Stimulated activated CD8-positive, alpha-beta memory T cell treated with anti-CD3 and anti-CD28 coated beads, Interleukin-2, amount 100 ng/mL, for 48 hours (primary cell): ENCODE measurements at regions not wholly inside any gene's neighbourhood (a gene's known extent, or its start where the extent isn't known, plus 50 kb on each side); places are given as distances from the start of the nearest gene placed in this dataset.

Experiments used
- DNase-seq, 2 donors: peaks; one replicate each; pipeline ENCODE4 v3.0.0-alpha.2; 2020; ENCODE audit warnings: low read depth in 2 of 2

GRCh38 chr4:188536826-188537225 lies 397.6 kb downstream of the TRIML1 start:
- DNase-seq, result no peak

DNA sequence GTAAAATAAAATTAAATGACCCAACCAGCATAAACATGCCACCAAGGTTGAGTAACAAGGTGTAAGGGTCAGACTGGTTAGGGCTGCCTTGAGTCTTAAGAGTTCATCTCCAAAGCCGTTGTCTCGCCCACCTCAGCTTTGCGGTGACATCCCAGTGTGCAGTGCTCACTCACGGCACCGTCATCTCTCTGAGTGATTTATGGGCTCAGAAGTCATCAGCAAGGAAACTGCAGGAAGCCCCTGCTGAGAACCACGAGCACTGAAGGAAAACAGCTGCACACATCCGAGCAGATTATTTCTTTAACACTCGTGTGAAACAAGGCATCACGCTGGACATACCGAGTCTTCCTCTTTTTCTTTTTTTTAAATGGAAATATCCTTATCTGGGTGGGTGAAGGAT lies 411.1 kb downstream of the TRIML1 start:
- no peak for DNase-seq

- DNase-seq, result no peak
These were observed 411.9 kb downstream of the TRIML1 start for GRCh38 chr4:188551156-188551555.

GRCh38 chr4:188552741-188553275 lies 413.6 kb downstream of the TRIML1 start:
- DNase-seq, result no peak

DNA sequence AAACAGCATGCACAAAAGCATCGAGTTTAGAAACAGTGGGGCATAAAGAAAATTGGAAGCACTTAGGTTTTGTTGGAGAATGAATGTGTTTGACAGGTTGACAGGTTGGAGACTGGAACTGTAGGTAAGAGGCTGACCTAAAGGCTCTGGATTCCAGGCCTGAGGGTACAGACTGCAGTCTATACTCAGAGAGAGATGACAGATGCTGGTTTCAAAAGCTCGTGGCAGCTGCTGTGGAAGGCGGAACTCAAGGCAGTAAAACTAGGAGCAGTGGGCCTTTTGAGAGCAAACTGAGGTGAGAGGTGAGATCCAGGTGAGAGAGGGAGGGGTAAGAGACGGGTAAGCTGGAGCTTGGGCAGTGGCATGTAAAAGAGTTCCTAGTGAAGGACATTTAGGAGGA lies 415.2 kb downstream of the TRIML1 start:
- DNase-seq, result no peak

GRCh38 chr4:188573104-188573503 lies 433.9 kb downstream of the TRIML1 start:
- DNase-seq, result no peak

GRCh38 chr4:188578657-188579056 lies 439.4 kb downstream of the TRIML1 start:
- no peak for DNase-seq

- DNase-seq, result no peak
These were observed 456.8 kb downstream of the TRIML1 start for GRCh38 chr4:188596021-188596420.

- DNase-seq, result no peak
These were observed 464.4 kb downstream of the TRIML1 start for GRCh38 chr4:188603646-188604045.

DNA sequence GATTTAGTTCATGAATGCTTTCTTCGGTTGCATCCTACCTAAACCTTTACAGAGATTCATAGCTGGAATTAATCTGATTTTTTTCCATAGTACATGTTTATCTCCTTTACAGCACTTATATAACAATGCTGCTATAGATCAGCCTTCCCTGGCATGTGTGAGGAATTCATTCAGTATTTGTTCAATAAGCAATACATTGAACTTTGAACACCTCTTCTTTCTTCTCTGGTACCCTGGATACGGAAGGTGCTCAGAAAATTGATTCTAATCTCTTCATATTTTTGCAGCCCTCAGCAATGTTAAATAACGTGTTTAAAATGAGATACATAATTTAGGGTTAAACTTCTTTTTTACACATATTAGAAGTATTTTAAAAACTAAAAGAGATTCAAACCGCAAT lies 467.4 kb downstream of the TRIML1 start:
- no peak for DNase-seq

DNA sequence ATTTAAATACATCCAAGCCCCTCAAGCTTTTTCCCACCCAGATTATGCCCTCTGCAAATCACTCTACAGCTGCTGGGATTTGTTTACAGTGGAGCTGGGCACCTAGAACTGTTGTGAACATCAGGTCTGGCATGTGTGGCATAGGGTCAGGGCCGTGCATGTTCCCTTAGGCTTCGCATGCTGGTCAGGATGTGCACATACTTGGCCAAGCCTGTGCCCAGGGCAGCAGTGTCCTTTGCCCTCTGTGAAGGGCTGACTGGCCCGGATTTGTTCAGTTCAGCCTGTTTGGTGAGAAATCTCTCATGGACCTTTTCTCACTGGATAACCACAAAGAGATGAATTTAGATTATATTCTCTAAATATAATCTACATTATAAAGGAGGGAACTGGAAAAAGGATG lies 471.9 kb downstream of the TRIML1 start:
- no peak for DNase-seq

GRCh38 chr4:188612659-188613058 lies 473.4 kb downstream of the TRIML1 start:
- DNase-seq, result no peak

DNA sequence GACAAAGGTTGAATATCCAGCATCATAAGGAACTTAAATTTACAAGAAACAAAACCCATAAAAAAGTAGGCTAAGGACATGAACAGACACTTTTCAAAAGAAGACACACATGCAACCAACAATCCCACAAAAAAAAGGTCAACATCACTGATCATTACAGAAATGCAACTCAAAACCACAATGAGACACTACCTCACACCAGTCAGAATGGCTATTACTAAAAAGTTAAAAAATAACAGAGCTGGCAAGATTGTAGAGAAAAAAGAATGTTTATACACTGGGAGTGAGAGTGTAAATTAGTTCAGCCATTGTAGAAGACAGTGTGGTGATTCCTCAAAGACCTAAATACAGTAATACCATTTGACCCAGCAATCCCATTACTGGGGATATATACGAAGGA lies 474.7 kb downstream of the TRIML1 start:
- DNase-seq, result no peak

DNA sequence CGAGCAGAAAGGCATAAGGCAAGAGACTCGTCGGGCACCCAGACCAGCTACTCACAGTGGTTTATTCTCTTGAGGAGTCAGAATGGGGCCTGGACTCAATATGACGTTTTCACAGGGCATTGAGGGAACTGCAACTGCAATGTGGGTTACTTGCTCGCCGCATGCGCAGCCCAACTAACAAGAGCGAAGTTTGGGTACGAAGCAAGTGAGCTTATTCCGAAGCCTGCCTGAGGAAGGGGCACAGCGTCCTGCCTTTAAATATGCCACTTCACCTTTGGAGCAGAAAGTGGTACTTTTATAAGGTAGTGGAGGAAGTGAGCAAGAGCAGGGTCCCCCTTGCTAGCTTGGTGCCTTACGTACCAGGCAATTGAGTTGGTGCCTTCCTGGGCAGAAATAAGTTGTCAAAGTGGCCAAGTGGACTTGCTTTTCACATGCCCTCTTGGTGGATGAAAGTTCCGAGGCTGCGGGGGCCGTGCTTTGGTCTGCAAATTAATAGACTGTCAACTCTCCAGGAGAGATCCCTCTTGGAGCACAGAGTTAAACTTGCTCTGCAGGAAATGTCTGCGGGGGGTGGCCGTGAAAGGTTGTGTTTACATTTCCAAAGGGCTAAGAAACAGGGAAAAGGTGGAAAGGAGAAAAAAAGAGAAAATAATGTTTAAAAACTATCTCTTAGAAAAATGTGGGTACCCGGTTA lies 480.4 kb downstream of the TRIML1 start:
- DNase-seq, result no peak

- DNase-seq, result no peak
These were observed 481.4 kb downstream of the TRIML1 start for GRCh38 chr4:188620608-188621007.

DNA sequence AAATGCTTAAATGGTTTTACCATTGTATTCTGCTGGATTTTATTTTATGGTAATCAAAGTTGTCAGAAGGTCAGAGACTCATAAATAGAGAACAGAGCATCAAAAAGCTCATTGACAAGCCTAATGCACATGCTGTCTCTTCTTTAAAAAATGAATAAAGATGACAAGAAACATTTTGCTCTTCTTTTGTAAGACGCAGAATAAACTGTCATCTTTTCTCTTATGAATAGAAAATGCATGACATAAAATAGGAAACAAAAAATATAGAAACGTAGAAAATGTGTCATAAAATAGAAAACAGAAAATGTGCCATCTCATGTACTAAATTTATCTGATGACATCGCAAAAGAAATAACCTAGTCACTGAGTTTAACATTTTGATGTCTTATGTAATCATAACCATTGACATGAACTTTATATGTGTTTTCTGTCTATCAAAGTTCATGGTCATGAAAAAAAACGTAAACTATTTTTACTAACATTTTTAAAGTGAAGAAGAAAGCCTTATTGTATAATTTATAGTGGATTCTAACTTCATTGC lies 484.1 kb downstream of the TRIML1 start:
- DNase-seq, result no peak

- DNase-seq, result no peak
These were observed 485.1 kb downstream of the TRIML1 start for GRCh38 chr4:188624370-188624769.

GRCh38 chr4:188627892-188628291 lies 488.7 kb downstream of the TRIML1 start:
- DNase-seq, result no peak

DNA sequence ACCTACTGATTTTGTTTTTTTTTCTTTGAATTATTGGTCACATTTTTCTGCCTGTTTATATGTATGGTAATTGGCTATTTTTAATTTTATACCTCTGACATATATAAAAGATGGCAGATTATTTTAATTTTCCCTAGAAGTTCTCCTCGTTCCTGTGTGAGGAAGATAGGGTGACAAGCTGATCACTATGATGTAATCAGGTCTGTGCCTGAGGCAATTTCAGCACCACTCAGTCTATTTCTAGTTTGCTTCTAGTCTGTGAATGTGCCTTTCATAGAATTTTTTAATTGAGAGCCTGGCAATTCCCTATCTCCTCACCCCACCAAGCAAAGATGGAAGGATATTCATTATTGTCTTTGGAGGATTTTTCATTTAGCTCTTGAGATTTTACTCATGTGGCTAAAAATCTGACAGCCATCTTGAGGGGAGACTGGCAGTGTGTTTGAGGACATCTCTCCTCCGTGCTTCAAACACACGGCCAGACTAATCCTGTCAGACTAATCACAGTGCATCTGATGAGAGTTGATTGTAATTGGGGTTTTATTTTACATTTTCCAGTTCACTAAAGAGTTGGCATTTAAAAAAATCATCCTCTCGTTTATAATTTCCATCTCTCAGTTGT lies 500.3 kb downstream of the TRIML1 start:
- no peak for DNase-seq

DNA sequence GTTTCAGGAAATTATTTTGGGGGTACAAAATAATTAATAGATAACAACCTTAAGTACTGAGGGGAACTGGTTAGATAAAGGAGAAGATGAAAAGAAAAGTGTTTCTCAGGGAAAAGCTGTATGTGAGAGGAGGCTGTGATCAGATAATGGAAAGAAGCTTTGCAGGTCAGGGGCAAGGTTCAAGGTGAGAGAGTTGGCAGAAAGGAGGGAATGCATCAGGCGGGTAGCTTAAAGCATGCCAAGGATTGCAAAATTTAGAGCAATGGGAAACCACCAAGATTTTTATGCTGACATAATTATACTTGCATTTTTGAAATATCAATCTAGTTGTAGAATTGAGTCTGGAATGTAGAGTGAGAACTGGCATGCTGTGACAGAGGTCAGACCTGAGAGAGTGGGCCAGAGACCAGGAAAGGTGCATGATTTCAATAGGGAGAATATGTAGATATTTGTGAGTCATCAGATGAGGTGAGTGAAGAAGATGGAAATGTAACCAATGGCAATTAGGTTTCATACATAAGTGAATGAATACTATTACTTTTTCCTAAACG lies 508.7 kb downstream of the TRIML1 start:
- DNase-seq, result no peak

GRCh38 chr4:188649635-188650034 lies 510.4 kb downstream of the TRIML1 start:
- DNase-seq, result no peak

DNA sequence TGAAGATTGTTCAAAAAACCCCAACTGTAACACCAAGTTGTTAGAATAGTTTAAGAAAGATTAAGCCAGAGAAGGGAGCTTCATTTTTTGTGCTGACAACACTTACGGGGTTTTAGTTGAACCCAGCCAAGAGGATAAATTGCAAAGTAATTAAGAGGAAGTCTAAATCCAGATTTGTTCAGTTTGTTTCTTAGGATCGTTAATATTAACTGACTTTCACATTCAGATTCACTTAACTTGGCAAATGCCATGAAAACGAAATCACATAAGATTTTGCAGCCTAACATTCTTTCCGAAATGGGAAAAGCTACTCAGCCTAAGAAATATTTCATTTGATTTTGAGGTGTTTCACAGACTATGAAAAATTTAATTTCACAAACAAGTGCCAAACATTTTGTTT lies 511.3 kb downstream of the TRIML1 start:
- DNase-seq, result no peak

- no peak for DNase-seq
These were observed 518.1 kb downstream of the TRIML1 start for GRCh38 chr4:188657365-188657764.
